ENCODE measurements at regions not wholly inside any gene's neighbourhood (a gene's known extent, or its start where the extent isn't known, plus 50 kb on each side); places are given as distances from the start of the nearest gene placed in this dataset.

- TF ChIP-seq CTCF (IDR thresholded peaks at IDR 0.05; ENCODE audit: poor library complexity, severe bottlenecking) (no peak), TAF1 (IDR thresholded peaks at IDR 0.05; ENCODE audit: low read depth) (no peak), EP300 (conservative IDR thresholded peaks at IDR 0.05; ENCODE audit: poor library complexity, severe bottlenecking) (no peak), EZH2 (IDR thresholded peaks at IDR 0.05; ENCODE audit: borderline replicate concordance, insufficient read depth, low read length, poor library complexity, severe bottlenecking) (no peak), REST (IDR thresholded peaks at IDR 0.05; ENCODE audit: borderline replicate concordance) (no peak)
These were observed 287.6 kb upstream of the DPH6 start for GRCh38 chr15:35833581-35833980.

Data from neural cell (in vitro differentiated cells).